NCI-H2029 (cell line): ENCODE measurements at regions not wholly inside any gene's neighbourhood (a gene's known extent, or its start where the extent isn't known, plus 50 kb on each side); places are given as distances from the start of the nearest gene placed in this dataset.
"Not testable (repeated sequence)": the region's sequence is repeated elsewhere in the genome, so short reads cannot be mapped to it uniquely, and the experiment has no call there.

Experiments
- DNase-seq: peaks from one replicate; lab custom pipeline; 2025; lab: John Stamatoyannopoulos, UW

GRCh38 chr1:221262677-221263076 lies 383.4 kb downstream of the HLX start:
- not testable (repeated sequence) for DNase-seq

- peak; percentile 30 for DNase-seq
Measured at GRCh38 chr1:221263831-221264767, 384.9 kb downstream of the HLX start.

GRCh38 chr1:221264848-221265247 lies 385.6 kb downstream of the HLX start:
- DNase-seq = no peak

GRCh38 chr1:221268295-221268694 lies 389.1 kb downstream of the HLX start:
- DNase-seq = no peak

GRCh38 chr1:221271701-221272100 lies 392.5 kb downstream of the HLX start:
- DNase-seq = no peak

GRCh38 chr1:221272940-221273339 lies 393.7 kb downstream of the HLX start:
- no peak for DNase-seq

- DNase-seq = peak; percentile 25
Measured at GRCh38 chr1:221274373-221274772, 395.1 kb downstream of the HLX start.

- DNase-seq = no peak
Measured at GRCh38 chr1:221276896-221277409, 397.7 kb downstream of the HLX start.

GRCh38 chr1:221279146-221279545 lies 399.9 kb downstream of the HLX start:
- DNase-seq = no peak

GRCh38 chr1:221283532-221283931 lies 404.3 kb downstream of the HLX start:
- DNase-seq = no peak

GRCh38 chr1:221284028-221284427 lies 404.8 kb downstream of the HLX start:
- no peak for DNase-seq

GRCh38 chr1:221284991-221285390 lies 405.7 kb downstream of the HLX start:
- DNase-seq = not testable (repeated sequence)

GRCh38 chr1:221285458-221286210 lies 406.4 kb downstream of the HLX start:
- DNase-seq = not testable (repeated sequence)

- DNase-seq = no peak
Measured at GRCh38 chr1:221286399-221286798, 407.2 kb downstream of the HLX start.

- DNase-seq = no peak
Measured at GRCh38 chr1:221289103-221289502, 409.9 kb downstream of the HLX start.

GRCh38 chr1:221290669-221291068 lies 411.4 kb downstream of the HLX start:
- DNase-seq = no peak

- DNase-seq = no peak
Measured at GRCh38 chr1:221291113-221291512, 411.9 kb downstream of the HLX start.

GRCh38 chr1:221292652-221293051 lies 413.4 kb downstream of the HLX start:
- DNase-seq = no peak

- no peak for DNase-seq
Measured at GRCh38 chr1:221294242-221294641, 415.0 kb downstream of the HLX start.

GRCh38 chr1:221302357-221302756 lies 423.1 kb downstream of the HLX start:
- DNase-seq = peak; percentile 5

- no peak for DNase-seq
Measured at GRCh38 chr1:221302810-221303209, 423.6 kb downstream of the HLX start.

- no peak for DNase-seq
Measured at GRCh38 chr1:221303623-221304022, 424.4 kb downstream of the HLX start.

GRCh38 chr1:221306239-221306638 lies 427.0 kb downstream of the HLX start:
- no peak for DNase-seq
